Brain microvascular endothelial cell (primary cell): ENCODE measurements at regions not wholly inside any gene's neighbourhood (a gene's known extent, or its start where the extent isn't known, plus 50 kb on each side); places are given as distances from the start of the nearest gene placed in this dataset.

ENCODE experiments used
- DNase-seq: peaks from one replicate; pipeline ENCODE4 v3.0.0-alpha.2; 2020
- H3K27ac ChIP-seq: fragments of 250-450 bp; sonication (Bioruptor Pico); 2 replicates; pipeline ENCODE4 v1.5.1; 2020; ENCODE audit warnings: mild to moderate bottlenecking, moderate library complexity
- H3K27me3 ChIP-seq: fragments of 250-450 bp; sonication (Bioruptor Pico); replicated peaks from 2 replicates; pipeline ENCODE4 v1.5.1; 2020; ENCODE audit warnings: mild to moderate bottlenecking
- H3K36me3 ChIP-seq: fragments of 250-450 bp; sonication (Bioruptor Pico); replicated peaks from 2 replicates; pipeline ENCODE4 v1.5.1; 2020; ENCODE audit warnings: mild to moderate bottlenecking
- H3K4me3 ChIP-seq: 2 replicates; pipeline ENCODE4 v1.5.1; 2011; ENCODE audit warnings: low read depth, mild to moderate bottlenecking, control low read depth, low read length, moderate library complexity
- CTCF ChIP-seq: IDR thresholded peaks from 2 replicates; pipeline ENCODE4 v1.5.1; 2011; ENCODE audit warnings: low read depth, mild to moderate bottlenecking, moderate library complexity, low read length, control low read depth, inconsistent platforms; ENCODE audit errors: missing control alignments
- in situ Hi-C: cut with HindIII; loops from 2 replicates; pipeline ENCODE4 v1.10.0; 2017; ENCODE audit warnings: low sequenced_read_pairs, low pct_ligation_motif_present

GRCh38 chr10:90579602-90580242 lies 278.1 kb downstream of the HTR7 start:
- Histone ChIP-seq H3K36me3 (no peaks in the 10 kb centered on the region), H3K4me3 (no peak overlapping the region), H3K27ac (no peak overlapping the region), H3K27me3 (no peaks in the 10 kb centered on the region)
- peak; percentile 62 for DNase-seq
- peak; percentile 66 for TF ChIP-seq CTCF
- in situ Hi-C loops, result no loop called here

- no peak overlapping the region for H3K4me3 ChIP-seq
- no peak for TF ChIP-seq CTCF
- DNase-seq, result no peak
- no peaks in the 10 kb centered on the region for H3K27me3 ChIP-seq
- no peaks in the 10 kb centered on the region for H3K36me3 ChIP-seq
- no peak overlapping the region for H3K27ac ChIP-seq
- in situ Hi-C loops, result no loop called here
Measured at GRCh38 chr10:90583416-90583815, 274.4 kb downstream of the HTR7 start.

GRCh38 chr10:90587081-90587491 lies 270.8 kb downstream of the HTR7 start:
- no peak overlapping the region for H3K4me3 ChIP-seq
- H3K27ac ChIP-seq, result no peak overlapping the region
- DNase-seq, result peak; percentile 78
- H3K36me3 ChIP-seq, result no peaks in the 10 kb centered on the region
- no peak for TF ChIP-seq CTCF
- in situ Hi-C loops, result no loop called here
- H3K27me3 ChIP-seq, result no peaks in the 10 kb centered on the region

DNA sequence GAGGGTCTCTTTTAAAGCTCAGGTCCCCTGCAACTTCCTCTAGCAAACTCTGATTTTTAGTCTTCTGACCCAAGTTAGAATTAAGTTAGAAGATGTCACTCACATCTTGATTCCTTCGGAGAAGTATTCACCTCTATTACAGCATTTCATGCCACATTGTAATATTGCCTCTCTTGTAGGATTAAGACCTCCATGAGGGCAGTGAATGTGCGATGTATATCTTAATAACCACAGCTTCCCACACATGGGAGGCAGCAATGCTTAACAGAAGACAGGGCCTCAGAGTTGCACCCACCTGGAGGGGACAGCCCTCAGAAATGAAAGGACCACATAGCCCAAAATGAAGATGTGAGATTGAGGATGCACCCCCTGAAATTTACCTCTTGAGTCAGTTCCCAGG lies 270.3 kb downstream of the HTR7 start:
- DNase-seq, result no peak
- Histone ChIP-seq H3K27me3 (no peaks in the 10 kb centered on the region), H3K4me3 (no peak overlapping the region), H3K27ac (peak overlapping the region; percentile 53), H3K36me3 (no peaks in the 10 kb centered on the region)
- no peak for TF ChIP-seq CTCF
- in situ Hi-C loops, result no loop called here

GRCh38 chr10:90588222-90588621 lies 269.6 kb downstream of the HTR7 start:
- no peak for TF ChIP-seq CTCF
- in situ Hi-C loops, result no loop called here

GRCh38 chr10:90589825-90590224 lies 268.0 kb downstream of the HTR7 start:
- H3K27ac ChIP-seq, result no peak overlapping the region
- no peak for TF ChIP-seq CTCF
- H3K27me3 ChIP-seq, result no peaks in the 10 kb centered on the region
- no peak overlapping the region for H3K4me3 ChIP-seq
- DNase-seq, result no peak
- in situ Hi-C loops, result no loop called here
- H3K36me3 ChIP-seq, result no peaks in the 10 kb centered on the region

More at GRCh38 chr10:90588222-90588621, 269.6 kb downstream of the HTR7 start:
- Histone ChIP-seq H3K4me3 (no peak overlapping the region), H3K27me3 (no peaks in the 10 kb centered on the region), H3K36me3 (no peaks in the 10 kb centered on the region), H3K27ac (no peak overlapping the region)
- no peak for DNase-seq
